ENCODE measurements at regions not wholly inside any gene's neighbourhood (a gene's known extent, or its start where the extent isn't known, plus 50 kb on each side); places are given as distances from the start of the nearest gene placed in this dataset.

DNA sequence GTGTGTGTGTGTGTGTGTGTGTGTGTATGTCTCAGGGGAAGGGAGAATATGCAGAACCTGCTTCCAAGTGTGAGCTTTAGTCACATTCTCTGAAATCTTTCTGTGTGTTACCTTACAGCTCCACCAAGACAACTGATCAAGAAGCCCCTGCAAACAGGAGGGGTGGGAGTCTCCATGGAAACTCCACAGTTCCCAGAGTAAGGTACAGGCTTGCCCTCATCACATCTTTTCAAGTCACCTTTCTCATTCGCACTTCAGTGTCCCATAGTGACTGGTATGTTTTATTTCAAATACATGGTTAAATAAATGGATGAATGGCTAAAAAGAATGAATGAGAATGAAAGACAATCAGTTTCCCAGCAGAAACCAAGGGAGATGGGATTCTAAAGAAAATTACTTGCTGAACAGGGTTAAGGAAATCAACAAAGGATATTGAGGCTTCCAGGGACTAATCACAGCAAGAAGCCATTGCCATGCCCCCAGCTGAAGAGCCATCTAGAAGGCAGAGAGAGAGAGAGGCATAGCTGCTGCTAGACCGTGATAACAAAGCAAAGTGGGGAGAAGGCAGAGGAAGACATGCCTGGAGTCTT, 987.2 kb upstream of the CELF4 start (continued):
- TF ChIP-seq TAF7 (optimal IDR thresholded peaks at IDR 0.05; ENCODE audit: borderline replicate concordance, low read depth, low read length) (no peak), PHF8 (conservative IDR thresholded peaks at IDR 0.05; ENCODE audit: low read depth, low read length) (no peak), JUN (IDR thresholded peaks at IDR 0.05; ENCODE audit: low read depth, low read length) (no peak), ASH2L (IDR thresholded peaks at IDR 0.05; ENCODE audit: low read length) (no peak), GABPA (IDR thresholded peaks at IDR 0.05; ENCODE audit: borderline replicate concordance, insufficient read depth, low read length) (no peak), TCF12 (IDR thresholded peaks at IDR 0.05; ENCODE audit: low read depth, low read length) (no peak), MAFK (IDR thresholded peaks at IDR 0.05; ENCODE audit: low read depth, low read length) (no peak), CEBPB (IDR thresholded peaks at IDR 0.05; ENCODE audit: low read depth, low read length) (no peak), POLR2AphosphoS5 (IDR thresholded peaks at IDR 0.05; ENCODE audit: low read depth, low read length) (no peak), KDM5A (IDR thresholded peaks at IDR 0.05; ENCODE audit: low read length) (no peak), NANOG (IDR thresholded peaks at IDR 0.05; ENCODE audit: insufficient read depth, low read depth, low read length, poor library complexity, severe bottlenecking) (no peak), CHD2 (IDR thresholded peaks at IDR 0.05; ENCODE audit: low read length) (no peak)
- TF ChIP-seq, protein P1, sequence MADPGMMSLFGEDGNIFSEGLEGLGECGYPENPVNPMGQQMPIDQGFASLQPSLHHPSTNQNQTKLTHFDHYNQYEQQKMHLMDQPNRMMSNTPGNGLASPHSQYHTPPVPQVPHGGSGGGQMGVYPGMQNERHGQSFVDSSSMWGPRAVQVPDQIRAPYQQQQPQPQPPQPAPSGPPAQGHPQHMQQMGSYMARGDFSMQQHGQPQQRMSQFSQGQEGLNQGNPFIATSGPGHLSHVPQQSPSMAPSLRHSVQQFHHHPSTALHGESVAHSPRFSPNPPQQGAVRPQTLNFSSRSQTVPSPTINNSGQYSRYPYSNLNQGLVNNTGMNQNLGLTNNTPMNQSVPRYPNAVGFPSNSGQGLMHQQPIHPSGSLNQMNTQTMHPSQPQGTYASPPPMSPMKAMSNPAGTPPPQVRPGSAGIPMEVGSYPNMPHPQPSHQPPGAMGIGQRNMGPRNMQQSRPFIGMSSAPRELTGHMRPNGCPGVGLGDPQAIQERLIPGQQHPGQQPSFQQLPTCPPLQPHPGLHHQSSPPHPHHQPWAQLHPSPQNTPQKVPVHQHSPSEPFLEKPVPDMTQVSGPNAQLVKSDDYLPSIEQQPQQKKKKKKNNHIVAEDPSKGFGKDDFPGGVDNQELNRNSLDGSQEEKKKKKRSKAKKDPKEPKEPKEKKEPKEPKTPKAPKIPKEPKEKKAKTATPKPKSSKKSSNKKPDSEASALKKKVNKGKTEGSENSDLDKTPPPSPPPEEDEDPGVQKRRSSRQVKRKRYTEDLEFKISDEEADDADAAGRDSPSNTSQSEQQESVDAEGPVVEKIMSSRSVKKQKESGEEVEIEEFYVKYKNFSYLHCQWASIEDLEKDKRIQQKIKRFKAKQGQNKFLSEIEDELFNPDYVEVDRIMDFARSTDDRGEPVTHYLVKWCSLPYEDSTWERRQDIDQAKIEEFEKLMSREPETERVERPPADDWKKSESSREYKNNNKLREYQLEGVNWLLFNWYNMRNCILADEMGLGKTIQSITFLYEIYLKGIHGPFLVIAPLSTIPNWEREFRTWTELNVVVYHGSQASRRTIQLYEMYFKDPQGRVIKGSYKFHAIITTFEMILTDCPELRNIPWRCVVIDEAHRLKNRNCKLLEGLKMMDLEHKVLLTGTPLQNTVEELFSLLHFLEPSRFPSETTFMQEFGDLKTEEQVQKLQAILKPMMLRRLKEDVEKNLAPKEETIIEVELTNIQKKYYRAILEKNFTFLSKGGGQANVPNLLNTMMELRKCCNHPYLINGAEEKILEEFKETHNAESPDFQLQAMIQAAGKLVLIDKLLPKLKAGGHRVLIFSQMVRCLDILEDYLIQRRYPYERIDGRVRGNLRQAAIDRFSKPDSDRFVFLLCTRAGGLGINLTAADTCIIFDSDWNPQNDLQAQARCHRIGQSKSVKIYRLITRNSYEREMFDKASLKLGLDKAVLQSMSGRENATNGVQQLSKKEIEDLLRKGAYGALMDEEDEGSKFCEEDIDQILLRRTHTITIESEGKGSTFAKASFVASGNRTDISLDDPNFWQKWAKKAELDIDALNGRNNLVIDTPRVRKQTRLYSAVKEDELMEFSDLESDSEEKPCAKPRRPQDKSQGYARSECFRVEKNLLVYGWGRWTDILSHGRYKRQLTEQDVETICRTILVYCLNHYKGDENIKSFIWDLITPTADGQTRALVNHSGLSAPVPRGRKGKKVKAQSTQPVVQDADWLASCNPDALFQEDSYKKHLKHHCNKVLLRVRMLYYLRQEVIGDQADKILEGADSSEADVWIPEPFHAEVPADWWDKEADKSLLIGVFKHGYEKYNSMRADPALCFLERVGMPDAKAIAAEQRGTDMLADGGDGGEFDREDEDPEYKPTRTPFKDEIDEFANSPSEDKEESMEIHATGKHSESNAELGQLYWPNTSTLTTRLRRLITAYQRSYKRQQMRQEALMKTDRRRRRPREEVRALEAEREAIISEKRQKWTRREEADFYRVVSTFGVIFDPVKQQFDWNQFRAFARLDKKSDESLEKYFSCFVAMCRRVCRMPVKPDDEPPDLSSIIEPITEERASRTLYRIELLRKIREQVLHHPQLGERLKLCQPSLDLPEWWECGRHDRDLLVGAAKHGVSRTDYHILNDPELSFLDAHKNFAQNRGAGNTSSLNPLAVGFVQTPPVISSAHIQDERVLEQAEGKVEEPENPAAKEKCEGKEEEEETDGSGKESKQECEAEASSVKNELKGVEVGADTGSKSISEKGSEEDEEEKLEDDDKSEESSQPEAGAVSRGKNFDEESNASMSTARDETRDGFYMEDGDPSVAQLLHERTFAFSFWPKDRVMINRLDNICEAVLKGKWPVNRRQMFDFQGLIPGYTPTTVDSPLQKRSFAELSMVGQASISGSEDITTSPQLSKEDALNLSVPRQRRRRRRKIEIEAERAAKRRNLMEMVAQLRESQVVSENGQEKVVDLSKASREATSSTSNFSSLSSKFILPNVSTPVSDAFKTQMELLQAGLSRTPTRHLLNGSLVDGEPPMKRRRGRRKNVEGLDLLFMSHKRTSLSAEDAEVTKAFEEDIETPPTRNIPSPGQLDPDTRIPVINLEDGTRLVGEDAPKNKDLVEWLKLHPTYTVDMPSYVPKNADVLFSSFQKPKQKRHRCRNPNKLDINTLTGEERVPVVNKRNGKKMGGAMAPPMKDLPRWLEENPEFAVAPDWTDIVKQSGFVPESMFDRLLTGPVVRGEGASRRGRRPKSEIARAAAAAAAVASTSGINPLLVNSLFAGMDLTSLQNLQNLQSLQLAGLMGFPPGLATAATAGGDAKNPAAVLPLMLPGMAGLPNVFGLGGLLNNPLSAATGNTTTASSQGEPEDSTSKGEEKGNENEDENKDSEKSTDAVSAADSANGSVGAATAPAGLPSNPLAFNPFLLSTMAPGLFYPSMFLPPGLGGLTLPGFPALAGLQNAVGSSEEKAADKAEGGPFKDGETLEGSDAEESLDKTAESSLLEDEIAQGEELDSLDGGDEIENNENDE (IDR thresholded peaks at IDR 0.05; ENCODE audit: insufficient replicate concordance, low read length), result peak; percentile 38

Data from H1 (cell line).